RWPE1 (cell line): ENCODE measurements at regions not wholly inside any gene's neighbourhood (a gene's known extent, or its start where the extent isn't known, plus 50 kb on each side); places are given as distances from the start of the nearest gene placed in this dataset.
"Not testable (repeated sequence)": the region's sequence is repeated elsewhere in the genome, so short reads cannot be mapped to it uniquely, and the experiment has no call there.

Experiments
- CTCF ChIA-PET: fragments of 350-600 bp; sonication (Branson Sonifier 250); formaldehyde crosslinking; extraction: SDS; loops from one replicate; lab custom pipeline; 2021; lab: Yijun Ruan, JAX
- POLR2A ChIA-PET: fragments of 400-600 bp; formaldehyde crosslinking; extraction: SDS; loops from one replicate; lab custom pipeline; 2020; ENCODE audit warnings: antibody characterized with exemption; ENCODE audit not compliant: low non-redundant PET; lab: Yijun Ruan, JAX
- DNase-seq: peaks from one replicate; pipeline ENCODE4 v3.0.0; 2012; ENCODE audit warnings: low spot score
- H3K27ac ChIP-seq: fragments of 450-650 bp; 2 replicates; pipeline ENCODE4 v1.5.1; 2017
- TF ChIP-seq, protein P1 (sequence below): fragments of 450-650 bp; conservative IDR thresholded peaks from 2 replicates; pipeline ENCODE4 v1.5.1; 2017; ENCODE audit warnings: low read depth, mild to moderate bottlenecking

DNA sequence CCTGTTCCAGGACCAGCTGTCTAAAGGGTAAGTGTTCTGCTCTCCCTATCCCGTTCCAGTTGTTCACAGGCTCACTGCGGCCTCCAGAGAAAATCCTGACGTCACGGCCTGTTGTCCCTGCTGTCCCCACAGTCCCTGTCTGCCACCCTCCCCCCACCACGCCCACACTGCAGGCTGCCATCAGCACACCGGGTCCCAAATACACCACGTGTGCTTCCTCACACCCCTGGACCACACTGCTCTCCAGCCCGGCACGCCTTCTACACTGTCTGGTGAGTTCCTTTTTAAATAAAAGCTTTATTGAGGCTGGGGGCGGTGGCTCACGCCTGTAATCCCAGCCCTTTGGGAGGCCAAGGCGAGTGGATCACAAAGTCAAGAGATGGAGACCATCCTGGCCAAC, 88.3 kb upstream of the RUFY1 start:
- no peak for DNase-seq
- TF ChIP-seq, protein P1, sequence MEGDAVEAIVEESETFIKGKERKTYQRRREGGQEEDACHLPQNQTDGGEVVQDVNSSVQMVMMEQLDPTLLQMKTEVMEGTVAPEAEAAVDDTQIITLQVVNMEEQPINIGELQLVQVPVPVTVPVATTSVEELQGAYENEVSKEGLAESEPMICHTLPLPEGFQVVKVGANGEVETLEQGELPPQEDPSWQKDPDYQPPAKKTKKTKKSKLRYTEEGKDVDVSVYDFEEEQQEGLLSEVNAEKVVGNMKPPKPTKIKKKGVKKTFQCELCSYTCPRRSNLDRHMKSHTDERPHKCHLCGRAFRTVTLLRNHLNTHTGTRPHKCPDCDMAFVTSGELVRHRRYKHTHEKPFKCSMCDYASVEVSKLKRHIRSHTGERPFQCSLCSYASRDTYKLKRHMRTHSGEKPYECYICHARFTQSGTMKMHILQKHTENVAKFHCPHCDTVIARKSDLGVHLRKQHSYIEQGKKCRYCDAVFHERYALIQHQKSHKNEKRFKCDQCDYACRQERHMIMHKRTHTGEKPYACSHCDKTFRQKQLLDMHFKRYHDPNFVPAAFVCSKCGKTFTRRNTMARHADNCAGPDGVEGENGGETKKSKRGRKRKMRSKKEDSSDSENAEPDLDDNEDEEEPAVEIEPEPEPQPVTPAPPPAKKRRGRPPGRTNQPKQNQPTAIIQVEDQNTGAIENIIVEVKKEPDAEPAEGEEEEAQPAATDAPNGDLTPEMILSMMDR: no peak
- ChIA-PET POLR2A (interaction anchor here (0.7 kb wide), 1 partner anchor 13 kb away, joined by 6 read pairs; no protein-coding TSS in a partner anchor), CTCF (interaction anchor here (0.6 kb wide), 1 partner anchor 727 kb away, joined by 4 read pairs; no protein-coding TSS in a partner anchor)
- no peak overlapping the region for H3K27ac ChIP-seq

DNA sequence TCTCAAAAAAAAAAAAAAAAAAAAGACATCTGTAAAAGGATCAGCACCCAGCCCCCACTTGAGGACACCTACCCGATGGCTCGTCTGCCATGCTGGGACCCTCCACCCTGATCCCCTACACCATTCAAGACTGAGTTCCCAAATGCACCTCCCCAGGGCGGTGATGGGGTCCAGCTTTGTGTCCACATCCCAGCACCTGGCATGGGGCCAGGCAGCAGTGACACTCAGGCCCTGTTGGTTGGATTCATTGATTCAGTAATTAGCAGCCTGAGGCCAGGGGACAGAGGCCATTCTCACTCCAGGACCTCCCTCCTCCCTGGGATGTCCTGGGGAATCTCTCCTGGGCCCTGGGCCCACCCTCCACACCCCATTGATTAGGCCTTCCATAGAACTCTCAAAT, 88.8 kb upstream of the RUFY1 start:
- no peak overlapping the region for H3K27ac ChIP-seq
- CTCF ChIA-PET: no interaction called here
- POLR2A ChIA-PET: no interaction called here
- DNase-seq: no peak
- TF ChIP-seq, protein P1: no peak

DNA sequence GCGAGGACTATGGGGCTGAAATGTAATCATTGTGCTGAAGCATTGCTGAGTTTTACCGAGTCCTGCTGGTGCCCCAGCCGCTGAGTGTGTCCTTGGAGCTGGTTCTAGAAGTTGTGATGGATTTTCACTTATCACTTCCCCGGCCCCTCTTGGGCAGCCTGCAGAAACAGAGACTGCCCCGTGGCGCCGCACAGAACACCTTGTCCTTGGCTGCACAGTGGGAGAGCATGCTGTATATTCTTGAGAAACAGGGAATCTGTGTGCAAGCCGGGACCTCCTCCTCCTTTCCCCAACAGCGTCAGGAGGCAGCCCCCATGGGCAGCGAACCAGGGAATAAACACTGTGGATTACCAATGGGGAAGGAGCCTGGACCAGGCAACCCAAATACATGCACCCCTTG, 90.6 kb upstream of the RUFY1 start:
- ChIA-PET POLR2A (no interaction called here), CTCF (interaction anchor here (1.0 kb wide), 1 partner anchor 10 kb away, joined by 3 read pairs; no protein-coding TSS in a partner anchor)
- DNase-seq: no peak
- TF ChIP-seq, protein P1: no peak
- no peak overlapping the region for H3K27ac ChIP-seq

DNA sequence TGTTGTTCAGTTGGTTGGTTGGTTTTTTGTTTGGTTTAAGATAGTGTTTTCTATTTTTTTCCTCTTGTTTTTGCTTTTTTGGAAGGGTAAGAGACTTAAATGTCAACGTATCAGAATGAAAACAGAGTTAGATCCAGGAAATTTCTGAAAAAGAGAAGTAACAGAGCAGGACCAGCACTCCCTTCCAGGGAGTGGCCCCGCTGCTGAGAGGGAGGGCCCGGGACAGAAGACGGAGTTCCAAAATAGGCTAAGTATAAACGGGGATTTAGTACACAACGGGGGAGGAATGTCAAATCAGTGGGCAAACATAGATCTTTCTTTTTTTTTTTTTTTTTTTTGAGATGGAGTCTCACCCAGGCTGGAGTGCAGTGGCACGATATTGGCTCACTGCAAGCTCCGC, 92.7 kb upstream of the RUFY1 start:
- no peak for DNase-seq
- TF ChIP-seq, protein P1: no peak
- no peak overlapping the region for H3K27ac ChIP-seq
- CTCF ChIA-PET: no interaction called here
- POLR2A ChIA-PET: no interaction called here

DNA sequence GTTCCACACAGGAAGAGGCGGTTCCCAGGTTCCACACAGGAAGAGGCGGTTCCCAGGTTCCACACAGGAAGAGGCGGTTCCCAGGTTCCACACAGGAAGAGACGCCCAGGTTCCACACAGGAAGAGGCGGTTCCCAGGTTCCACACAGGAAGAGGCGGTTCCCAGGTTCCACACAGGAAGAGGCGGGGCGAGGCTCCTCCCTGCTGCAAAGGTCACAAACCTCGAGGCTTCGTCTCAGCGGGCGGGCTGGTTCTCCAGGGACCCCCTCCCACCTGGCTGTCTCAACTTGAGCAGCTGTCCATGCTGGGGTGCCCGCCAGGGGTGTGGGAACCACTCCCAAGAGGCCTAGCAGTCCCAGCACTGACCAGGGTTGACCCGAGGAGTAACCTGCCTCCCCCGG, 94.3 kb upstream of the RUFY1 start:
- H3K27ac ChIP-seq, POLR2A ChIA-PET, DNase-seq: not testable (repeated sequence)
- CTCF ChIA-PET: interaction anchor here (0.6 kb wide), 1 partner anchor 19 kb away, joined by 4 read pairs; no protein-coding TSS in a partner anchor

DNA sequence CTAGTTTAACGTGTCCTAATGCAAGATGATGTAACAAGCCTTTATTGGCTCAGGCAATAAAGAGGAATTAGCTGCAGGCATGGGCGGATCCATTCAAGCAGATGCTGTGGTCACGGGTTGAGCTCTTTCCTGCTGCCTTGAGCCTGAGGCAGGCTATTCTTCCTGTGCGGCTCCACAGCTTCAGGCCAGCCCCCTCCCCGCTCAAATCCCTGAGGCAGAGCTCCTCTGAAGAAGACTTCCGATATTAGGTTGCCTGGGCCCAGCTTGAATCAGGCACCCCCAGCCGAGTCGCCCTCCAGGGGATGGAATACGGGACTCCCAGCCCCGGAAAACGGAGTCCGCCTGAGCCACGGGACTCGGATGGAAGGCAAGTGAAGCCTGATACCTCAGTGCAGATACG, 95.0 kb upstream of the RUFY1 start:
- ChIA-PET POLR2A (no interaction called here), CTCF (interaction anchor here (0.6 kb wide), 2 partner anchors 19 to 112 kb away, joined by 3 to 5 read pairs; no protein-coding TSS in a partner anchor)
- H3K27ac ChIP-seq: no peak overlapping the region
- no peak for DNase-seq
- TF ChIP-seq, protein P1: no peak

DNA sequence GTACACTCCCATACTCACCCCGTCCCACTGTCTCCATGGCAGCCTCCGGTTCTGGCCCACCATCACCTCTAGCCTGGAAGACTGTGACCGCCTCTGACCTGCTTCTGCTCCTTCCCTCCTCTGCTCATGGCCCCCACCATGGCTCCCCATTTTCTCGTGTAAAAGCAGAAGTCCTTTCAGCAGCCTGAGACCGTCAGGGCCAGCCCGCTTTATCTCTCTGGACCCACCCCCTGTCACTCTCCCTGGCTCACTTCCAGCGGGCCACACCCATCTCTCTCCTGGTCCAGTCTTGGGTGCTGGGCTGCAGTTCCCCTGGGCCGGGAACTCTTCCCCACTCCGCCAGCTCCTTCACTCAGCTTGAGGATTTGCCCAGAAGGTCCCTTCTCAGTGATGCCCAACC, 96.0 kb upstream of the RUFY1 start:
- H3K27ac ChIP-seq: no peak overlapping the region
- no peak for DNase-seq
- TF ChIP-seq, protein P1: no peak
- ChIA-PET CTCF (interaction anchor here (0.6 kb wide), 2 partner anchors 34 to 111 kb away, joined by 5 read pairs; no protein-coding TSS in a partner anchor), POLR2A (no interaction called here)
